Liver (tissue), 3 donors: ENCODE measurements at regions not wholly inside any gene's neighbourhood (a gene's known extent, or its start where the extent isn't known, plus 50 kb on each side); places are given as distances from the start of the nearest gene placed in this dataset.

ENCODE experiments used
- ATF3 ChIP-seq: IDR thresholded peaks from 2 replicates; pipeline ENCODE4 v1.6.1; 2016; ENCODE audit warnings: antibody characterized with exemption
- CTCF ChIP-seq: fragments of 150-350 bp; IDR thresholded peaks from 2 replicates; pipeline ENCODE4 v1.5.1; 2017; ENCODE audit warnings: improper control_type of control experiment, low read depth, low read length; ENCODE audit not compliant: missing input control
- GABPA ChIP-seq, 2 donors: IDR thresholded peaks in 1 of 2; conservative IDR thresholded peaks in 1 of 2; 2 replicates each; pipeline ENCODE4 v1.6.1; 2016; ENCODE audit warnings: antibody characterized with exemption in 2 of 2, mild to moderate bottlenecking in 1 of 2, moderate library complexity in 1 of 2
- HNF4A ChIP-seq, 2 donors: conservative IDR thresholded peaks; 2 replicates each; pipeline ENCODE4 v1.6.1; 2016; ENCODE audit warnings: antibody characterized with exemption in 2 of 2, mild to moderate bottlenecking in 2 of 2
- HNF4G ChIP-seq: IDR thresholded peaks from 2 replicates; pipeline ENCODE4 v1.6.1; 2016; ENCODE audit warnings: antibody characterized with exemption
- JUND ChIP-seq, 2 donors: IDR thresholded peaks; 2 replicates each; pipeline ENCODE4 v1.6.1; 2016; ENCODE audit warnings: antibody characterized with exemption in 2 of 2
- MAX ChIP-seq: IDR thresholded peaks from 2 replicates; pipeline ENCODE4 v1.6.1; 2016; ENCODE audit warnings: antibody characterized with exemption
- NR2F2 ChIP-seq: IDR thresholded peaks from 2 replicates; pipeline ENCODE4 v1.6.1; 2016; ENCODE audit warnings: antibody characterized with exemption
- RAD21 ChIP-seq, 2 donors: IDR thresholded peaks; 2 replicates each; pipeline ENCODE4 v1.6.1; 2016; ENCODE audit warnings: antibody characterized with exemption in 2 of 2, mild to moderate bottlenecking in 2 of 2
- REST ChIP-seq: IDR thresholded peaks from 2 replicates; pipeline ENCODE4 v1.6.1; 2016; ENCODE audit warnings: antibody characterized with exemption, mild to moderate bottlenecking
- RXRA ChIP-seq, 2 donors: IDR thresholded peaks; 2 replicates each; pipeline ENCODE4 v1.6.1; 2017 to 2018; ENCODE audit warnings: antibody characterized with exemption in 2 of 2, mild to moderate bottlenecking in 1 of 2
- SP1 ChIP-seq: IDR thresholded peaks from 2 replicates; pipeline ENCODE4 v1.6.1; 2018; ENCODE audit warnings: antibody characterized with exemption, mild to moderate bottlenecking
- TAF1 ChIP-seq: conservative IDR thresholded peaks from 2 replicates; pipeline ENCODE4 v1.6.1; 2016; ENCODE audit warnings: antibody characterized with exemption, mild to moderate bottlenecking
- YY1 ChIP-seq: IDR thresholded peaks from 2 replicates; pipeline ENCODE4 v1.6.1; 2016; ENCODE audit warnings: antibody characterized with exemption, mild to moderate bottlenecking
- donor health status: healthy.
- donor health status: healthy.

- no peak for TF ChIP-seq RAD21 (IDR thresholded peaks at IDR 0.05)
- TF ChIP-seq CTCF, result no peak
- no peak for TF ChIP-seq TAF1
- TF ChIP-seq MAX, result no peak
- no peak for TF ChIP-seq ATF3
- TF ChIP-seq REST, result no peak
- TF ChIP-seq HNF4A (conservative IDR thresholded peaks at IDR 0.05), result no peak
- no peak for TF ChIP-seq GABPA (IDR thresholded peaks at IDR 0.05 in 1 of 2, conservative IDR thresholded peaks at IDR 0.05 in 1 of 2)
- no peak for TF ChIP-seq SP1
- TF ChIP-seq NR2F2, result no peak
- no peak for TF ChIP-seq JUND (IDR thresholded peaks at IDR 0.05)
- TF ChIP-seq YY1, result no peak
- TF ChIP-seq RXRA (IDR thresholded peaks at IDR 0.05), result no peak
- TF ChIP-seq HNF4G, result no peak
These were observed 53.6 kb upstream of the CD163 start for GRCh38 chr12:7557227-7557626.
